HCT116 (cell line): ENCODE measurements at regions not wholly inside any gene's neighbourhood (a gene's known extent, or its start where the extent isn't known, plus 50 kb on each side); places are given as distances from the start of the nearest gene placed in this dataset.

Experiments
- ATAC-seq: fragments of 200-7000 bp; cut with Tn5 transposase; 2 replicates; pipeline ENCODE4 v1.9.1; 2020; ENCODE audit warnings: mild to moderate bottlenecking, moderate library complexity
- BruUV-seq: library from RNA; stranded (reverse); fragments of 400-500 nt; replicated peaks from 2 replicates; lab custom pipeline; 2021; lab: Mats Ljungman, UMichigan
- CTCF ChIA-PET: fragments of 300-600 bp; sonication (Branson Sonifier 250); formaldehyde crosslinking; loops from one replicate; lab custom pipeline; 2021; ENCODE audit warnings: antibody characterized with exemption; lab: Charles Lee
- POLR2A ChIA-PET: fragments of 300-600, 350-600 bp; sonication (Branson Sonifier 250); formaldehyde crosslinking; loops from one replicate; lab custom pipeline; 2021; ENCODE audit warnings: antibody characterized with exemption; lab: Charles Lee
- RAD21 ChIA-PET, 2 experiments: fragments of 300-600 bp; sonication (Branson Sonifier 250); formaldehyde crosslinking; loops; one replicate each; lab custom pipeline; 2023; ENCODE audit warnings: low total read pairs in 2 of 2; ENCODE audit not compliant: uncharacterized antibody in 2 of 2, unreplicated experiment in 2 of 2, low non-redundant PET in 1 of 2; lab: Charles Lee
- DNase-seq: peaks from one replicate; pipeline ENCODE4 v3.0.0-alpha.2; 2010; ENCODE audit warnings: low read depth, low spot score
- H2AFZ ChIP-seq: fragments of 200-600 bp; shearing (Covaris generic), sonication (generic); 2 replicates; pipeline ENCODE4 v1.6.1; 2017; ENCODE audit warnings: low read depth, mixed run types, mixed read lengths, antibody characterized with exemption, low read length; ENCODE audit not compliant: poor library complexity, severe bottlenecking
- H3K27ac ChIP-seq: 2 replicates; pipeline ENCODE4 v1.5.1; 2012; ENCODE audit warnings: low read depth, low read length
- H3K27me3 ChIP-seq: fragments of 200-600 bp; sonication (generic); 2 replicates; pipeline ENCODE4 v1.6.1; 2016; ENCODE audit warnings: mixed run types, low read length, mixed read lengths; ENCODE audit not compliant: insufficient read depth
- H3K36me3 ChIP-seq, 2 experiments: fragments of 200-500 bp in 1 of 2; fragments of 200-600 bp in 1 of 2; sonication (Bioruptor generic) in 1 of 2; sonication (generic) in 1 of 2; 2 replicates each; pipeline versions ENCODE4 v1.5.1 to v1.6.1; 2014 to 2016; ENCODE audit warnings: low read length in 2 of 2, inconsistent platforms in 1 of 2, mixed read lengths in 1 of 2, mixed run types in 1 of 2; ENCODE audit not compliant: insufficient read depth in 2 of 2, control insufficient read depth in 1 of 2
- H3K4me1 ChIP-seq, 2 experiments: fragments of 200-600 bp in 1 of 2; sonication (generic) in 1 of 2; 2 replicates each; pipeline versions ENCODE4 v1.5.1 to v1.6.1; 2012 to 2017; ENCODE audit warnings: low read length in 2 of 2, inconsistent platforms in 1 of 2, mild to moderate bottlenecking in 1 of 2, mixed read lengths in 1 of 2, mixed run types in 1 of 2, moderate library complexity in 1 of 2; ENCODE audit not compliant: insufficient read depth in 2 of 2, control insufficient read depth in 1 of 2
- H3K4me2 ChIP-seq: fragments of 200-600 bp; sonication (generic); 2 replicates; pipeline ENCODE4 v1.6.1; 2017; ENCODE audit warnings: mixed run types, low read length, mixed read lengths
- H3K4me3 ChIP-seq, 2 experiments: fragments of 200-600 bp in 1 of 2; sonication (generic) in 1 of 2; replicated peaks in 1 of 2; 2 replicates each; pipeline ENCODE4 v1.5.1; 2011 to 2016; ENCODE audit warnings: low read length in 2 of 2, control low read depth in 1 of 2, low read depth in 1 of 2, mild to moderate bottlenecking in 1 of 2, mixed read lengths in 1 of 2, mixed run types in 1 of 2
- H3K79me2 ChIP-seq: fragments of 200-600 bp; sonication (generic); 2 replicates; pipeline ENCODE4 v1.6.1; 2017; ENCODE audit warnings: mild to moderate bottlenecking, mixed run types, low read length, moderate library complexity, mixed read lengths; ENCODE audit not compliant: insufficient read depth
- H3K9ac ChIP-seq: fragments of 200-600 bp; sonication (generic); 2 replicates; pipeline ENCODE4 v1.6.1; 2016; ENCODE audit warnings: low read length, mixed read lengths
- H3K9me2 ChIP-seq: fragments of 200-600 bp; sonication (generic), shearing (Covaris generic); 2 replicates; pipeline ENCODE4 v1.6.1; 2017; ENCODE audit warnings: mixed run types, mild to moderate bottlenecking, moderate library complexity; ENCODE audit not compliant: insufficient read depth
- H3K9me3 ChIP-seq, 2 experiments: fragments of 200-500 bp in 1 of 2; fragments of 200-600 bp in 1 of 2; sonication (Bioruptor generic) in 1 of 2; sonication (generic) in 1 of 2; 2 replicates each; pipeline ENCODE4 v1.6.1; 2014 to 2017; ENCODE audit warnings: low read length in 2 of 2, mixed read lengths in 2 of 2, inconsistent platforms in 1 of 2, low read depth in 1 of 2, mild to moderate bottlenecking in 1 of 2, mixed run types in 1 of 2, moderate library complexity in 1 of 2; ENCODE audit not compliant: control insufficient read depth in 1 of 2, insufficient read depth in 1 of 2
- H4K20me1 ChIP-seq: fragments of 200-600 bp; sonication (generic), shearing (Covaris generic); 2 replicates; pipeline ENCODE4 v1.6.1; 2017; ENCODE audit warnings: mixed run types, mild to moderate bottlenecking, moderate library complexity; ENCODE audit not compliant: insufficient read depth
- EGR1 ChIP-seq: IDR thresholded peaks from 2 replicates; pipeline ENCODE4 v1.6.1; 2012; ENCODE audit warnings: low read depth
- ELF1 ChIP-seq: IDR thresholded peaks from 2 replicates; pipeline ENCODE4 v1.6.1; 2012; ENCODE audit warnings: low read depth, borderline replicate concordance
- FOSL1 ChIP-seq: IDR thresholded peaks from 2 replicates; pipeline ENCODE4 v1.6.1; 2012; ENCODE audit warnings: low read depth
- YY1 ChIP-seq: IDR thresholded peaks from 2 replicates; pipeline ENCODE4 v1.6.1; 2011; ENCODE audit warnings: low read length, low read depth, moderate library complexity, mild to moderate bottlenecking; ENCODE audit not compliant: insufficient replicate concordance; ENCODE audit errors: extremely low read depth
- ZFX ChIP-seq: fragments of 450-650 bp; IDR thresholded peaks from 2 replicates; pipeline ENCODE4 v1.6.1; 2017
- intact Hi-C: fragments of 100-400 bp; cut with micrococcal nuclease; formaldehyde crosslinking; loops from 2 replicates; pipeline ENCODE4 v1.10.0; 2022
- TF ChIP-seq, protein P1 (sequence below): IDR thresholded peaks from 2 replicates; pipeline ENCODE4 v1.6.1; 2012

- Histone ChIP-seq H3K9me3 (no peaks in the 10 kb centered on the region), H3K36me3 (no peaks in the 10 kb centered on the region)
- RAD21 ChIA-PET: no interaction called here
- intact Hi-C loops: no loop called here
- DNase-seq: no peak
- BruUV-seq: no TSS peak
- TF ChIP-seq, protein P1, sequence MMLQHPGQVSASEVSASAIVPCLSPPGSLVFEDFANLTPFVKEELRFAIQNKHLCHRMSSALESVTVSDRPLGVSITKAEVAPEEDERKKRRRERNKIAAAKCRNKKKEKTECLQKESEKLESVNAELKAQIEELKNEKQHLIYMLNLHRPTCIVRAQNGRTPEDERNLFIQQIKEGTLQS: no peak
- no peak for TF ChIP-seq EGR1
- TF ChIP-seq YY1: no peak
- TF ChIP-seq, all 23 proteins: peak for 0
- Histone ChIP-seq H3K9ac (no peak overlapping the region), H3K4me3 (no peak overlapping the region), H3K4me1 (no peaks in the 10 kb centered on the region), H4K20me1 (no peaks in the 10 kb centered on the region), H3K4me2 (no peak overlapping the region), H3K27me3 (no peaks in the 10 kb centered on the region), H2AFZ (no peak overlapping the region), H3K79me2 (no peaks in the 10 kb centered on the region), H3K27ac (no peak overlapping the region), H3K9me2 (no peaks in the 10 kb centered on the region)
- ChIA-PET POLR2A (no interaction called here), CTCF (no interaction called here)
- ATAC-seq: no peak
Measured at GRCh38 chrX:10047631-10048030, 80.5 kb downstream of the CLDN34 start.

GRCh38 chrX:10048076-10048475, 80.9 kb downstream of the CLDN34 start:
- DNase-seq (no peak), ATAC-seq (no peak)
- no peaks in the 10 kb centered on the region for H3K79me2 ChIP-seq
- no peaks in the 10 kb centered on the region for H3K4me1 ChIP-seq
- H3K9me3 ChIP-seq: no peaks in the 10 kb centered on the region
- no peak for TF ChIP-seq ELF1
- TF ChIP-seq ZFX: no peak
- no peak for TF ChIP-seq FOSL1
- H3K36me3 ChIP-seq: no peaks in the 10 kb centered on the region
- H3K27me3 ChIP-seq: no peaks in the 10 kb centered on the region
- H2AFZ ChIP-seq: no peak overlapping the region
- ChIA-PET POLR2A (no interaction called here), RAD21 (no interaction called here), CTCF (no interaction called here)
- no peak overlapping the region for H3K4me2 ChIP-seq
- no TSS peak for BruUV-seq
- intact Hi-C loops: no loop called here
- no peaks in the 10 kb centered on the region for H3K9me2 ChIP-seq
- H3K4me3 ChIP-seq: no peak overlapping the region
- H4K20me1 ChIP-seq: no peaks in the 10 kb centered on the region
- H3K9ac ChIP-seq: no peak overlapping the region
- H3K27ac ChIP-seq: no peak overlapping the region
